ENCODE measurements at regions not wholly inside any gene's neighbourhood (a gene's known extent, or its start where the extent isn't known, plus 50 kb on each side); places are given as distances from the start of the nearest gene placed in this dataset.
A peak's percentile ranks its signal among the peaks of the same experiment; 100 is the strongest.
"Not testable (repeated sequence)": the region's sequence is repeated elsewhere in the genome, so short reads cannot be mapped to it uniquely, and the experiment has no call there.

GRCh38 chr3:30541156-30541555, 65.2 kb upstream of the TGFBR2 start:
- not testable (repeated sequence) for H3K9me3 Mint-ChIP-seq; H3K27ac Mint-ChIP-seq; H3K4me3 Mint-ChIP-seq; ATAC-seq (ENCODE audit: low read depth in 2 of 2); H3K27me3 Mint-ChIP-seq; H3K36me3 Mint-ChIP-seq; DNase-seq; H3K4me1 Mint-ChIP-seq

GRCh38 chr3:30542897-30543296, 63.5 kb upstream of the TGFBR2 start:
- no peak overlapping the region for H3K4me3 Mint-ChIP-seq
- H3K9me3 Mint-ChIP-seq: no peaks in the 10 kb centered on the region
- no peak for ATAC-seq (ENCODE audit: low read depth in 2 of 2)
- peaks cover 1 to 4% (median 4%) of the 10 kb centered on the region in 3 donors for H3K4me1 Mint-ChIP-seq
- DNase-seq: no peak
- no peaks in the 10 kb centered on the region for H3K27me3 Mint-ChIP-seq
- H3K36me3 Mint-ChIP-seq: no peaks in the 10 kb centered on the region
- no peak overlapping the region for H3K27ac Mint-ChIP-seq

GRCh38 chr3:30544812-30545211, 61.6 kb upstream of the TGFBR2 start:
- Mint-ChIP-seq H3K4me3 (no peak overlapping the region), H3K27me3 (no peaks in the 10 kb centered on the region), H3K27ac (no peak overlapping the region), H3K36me3 (no peaks in the 10 kb centered on the region), H3K4me1 (peaks cover 1 to 6% (median 6%) of the 10 kb centered on the region in 3 donors), H3K9me3 (no peaks in the 10 kb centered on the region)
- ATAC-seq (ENCODE audit: low read depth in 2 of 2) (no peak), DNase-seq (no peak)

- Mint-ChIP-seq H3K36me3 (no peaks in the 10 kb centered on the region), H3K4me3 (no peak overlapping the region), H3K4me1 (peaks cover 21 to 27% (median 23%) of the 10 kb centered on the region in 3 donors), H3K27me3 (no peaks in the 10 kb centered on the region), H3K9me3 (no peaks in the 10 kb centered on the region), H3K27ac (peak overlapping the region in 1 of 6 donors; percentile 24)
- no peak for DNase-seq
- ATAC-seq (ENCODE audit: low read depth in 2 of 2): no peak
Observed at GRCh38 chr3:30546934-30547333, 59.5 kb upstream of the TGFBR2 start.

GRCh38 chr3:30547716-30548115, 58.7 kb upstream of the TGFBR2 start:
- H3K36me3 Mint-ChIP-seq: no peaks in the 10 kb centered on the region
- peaks cover 26 to 35% (median 31%) of the 10 kb centered on the region in 3 donors for H3K4me1 Mint-ChIP-seq
- DNase-seq: no peak
- peak overlapping the region in 1 of 8 donors; percentile 36 for H3K4me3 Mint-ChIP-seq
- H3K9me3 Mint-ChIP-seq: no peaks in the 10 kb centered on the region
- no peaks in the 10 kb centered on the region for H3K27me3 Mint-ChIP-seq
- ATAC-seq (ENCODE audit: low read depth in 2 of 2): no peak
- peak overlapping the region in 2 of 6 donors; percentile 16 to 77 for H3K27ac Mint-ChIP-seq

- peak overlapping the region in 1 of 8 donors; percentile 53 for H3K4me3 Mint-ChIP-seq
- H3K36me3 Mint-ChIP-seq: no peaks in the 10 kb centered on the region
- H3K4me1 Mint-ChIP-seq: peaks cover 26 to 36% (median 31%) of the 10 kb centered on the region in 3 donors
- DNase-seq: no peak
- peak; percentile 57 to 59 for ATAC-seq (ENCODE audit: low read depth in 2 of 2)
- no peaks in the 10 kb centered on the region for H3K9me3 Mint-ChIP-seq
- peak overlapping the region in 1 of 6 donors; percentile 33 for H3K27ac Mint-ChIP-seq
- H3K27me3 Mint-ChIP-seq: no peaks in the 10 kb centered on the region
Observed at GRCh38 chr3:30548600-30548999, 57.8 kb upstream of the TGFBR2 start.

- H3K27me3 Mint-ChIP-seq: no peaks in the 10 kb centered on the region
- peaks cover 26 to 36% (median 31%) of the 10 kb centered on the region in 3 donors for H3K4me1 Mint-ChIP-seq
- H3K9me3 Mint-ChIP-seq: no peaks in the 10 kb centered on the region
- DNase-seq (no peak), ATAC-seq (ENCODE audit: low read depth in 2 of 2) (no peak)
- H3K4me3 Mint-ChIP-seq: no peak overlapping the region
- H3K27ac Mint-ChIP-seq: peak overlapping the region in 1 of 6 donors; percentile 36
- no peaks in the 10 kb centered on the region for H3K36me3 Mint-ChIP-seq
Observed at GRCh38 chr3:30549600-30549999, 56.8 kb upstream of the TGFBR2 start.

GRCh38 chr3:30550246-30550645, 56.2 kb upstream of the TGFBR2 start:
- no peaks in the 10 kb centered on the region for H3K36me3 Mint-ChIP-seq
- H3K27me3 Mint-ChIP-seq: no peaks in the 10 kb centered on the region
- no peak for ATAC-seq (ENCODE audit: low read depth in 2 of 2)
- no peak for DNase-seq
- peaks cover 26 to 36% (median 31%) of the 10 kb centered on the region in 3 donors for H3K4me1 Mint-ChIP-seq
- H3K27ac Mint-ChIP-seq: peak overlapping the region in 3 of 6 donors; percentile 9 to 62 (median 33)
- no peaks in the 10 kb centered on the region for H3K9me3 Mint-ChIP-seq
- H3K4me3 Mint-ChIP-seq: peak overlapping the region in 2 of 8 donors; percentile 53 to 65

- H3K4me3 Mint-ChIP-seq: peak overlapping the region in 6 of 8 donors; percentile 2 to 68 (median 64)
- no peaks in the 10 kb centered on the region for H3K27me3 Mint-ChIP-seq
- no peaks in the 10 kb centered on the region for H3K9me3 Mint-ChIP-seq
- H3K27ac Mint-ChIP-seq: peak overlapping the region; percentile 43 to 97 (median 56)
- no peaks in the 10 kb centered on the region for H3K36me3 Mint-ChIP-seq
- peak; percentile 47 for DNase-seq
- ATAC-seq (ENCODE audit: low read depth in 2 of 2): peak; percentile 73 to 76
- H3K4me1 Mint-ChIP-seq: peaks cover 26 to 36% (median 31%) of the 10 kb centered on the region in 3 donors
Observed at GRCh38 chr3:30551266-30551665, 55.1 kb upstream of the TGFBR2 start.

GRCh38 chr3:30551927-30552326, 54.5 kb upstream of the TGFBR2 start:
- peaks cover 26 to 36% (median 31%) of the 10 kb centered on the region in 3 donors for H3K4me1 Mint-ChIP-seq
- H3K27ac Mint-ChIP-seq: peak overlapping the region; percentile 20 to 72 (median 30)
- no peaks in the 10 kb centered on the region for H3K27me3 Mint-ChIP-seq
- DNase-seq (no peak), ATAC-seq (ENCODE audit: low read depth in 2 of 2) (peak in 1 of 2 donors; percentile 17)
- H3K9me3 Mint-ChIP-seq: no peaks in the 10 kb centered on the region
- peak overlapping the region in 2 of 8 donors; percentile 20 to 66 for H3K4me3 Mint-ChIP-seq
- no peaks in the 10 kb centered on the region for H3K36me3 Mint-ChIP-seq

GRCh38 chr3:30553641-30554316, 52.6 kb upstream of the TGFBR2 start:
- no peaks in the 10 kb centered on the region for H3K27me3 Mint-ChIP-seq

GRCh38 chr3:30554317-30554690, 52.1 kb upstream of the TGFBR2 start:
- ATAC-seq (ENCODE audit: low read depth in 2 of 2): no peak
- no peak overlapping the region for H3K4me3 Mint-ChIP-seq
- H3K27ac Mint-ChIP-seq: no peak overlapping the region
- DNase-seq: no peak
- no peaks in the 10 kb centered on the region for H3K9me3 Mint-ChIP-seq
- H3K36me3 Mint-ChIP-seq: no peaks in the 10 kb centered on the region
- H3K4me1 Mint-ChIP-seq: peaks cover 25 to 29% (median 25%) of the 10 kb centered on the region in 3 donors
- no peaks in the 10 kb centered on the region for H3K27me3 Mint-ChIP-seq

More at GRCh38 chr3:30553641-30554316, 52.6 kb upstream of the TGFBR2 start:
- H3K9me3 Mint-ChIP-seq: no peaks in the 10 kb centered on the region
- H3K27ac Mint-ChIP-seq: peak overlapping the region in 1 of 6 donors; percentile 1
- no peak overlapping the region for H3K4me3 Mint-ChIP-seq
- no peaks in the 10 kb centered on the region for H3K36me3 Mint-ChIP-seq
- no peak for ATAC-seq (ENCODE audit: low read depth in 2 of 2)
- peaks cover 25 to 29% (median 25%) of the 10 kb centered on the region in 3 donors for H3K4me1 Mint-ChIP-seq
- no peak for DNase-seq

GRCh38 chr3:30555968-30556367, 50.4 kb upstream of the TGFBR2 start:
- Mint-ChIP-seq H3K27ac (no peak overlapping the region), H3K9me3 (no peaks in the 10 kb centered on the region), H3K36me3 (no peaks in the 10 kb centered on the region), H3K4me1 (peaks cover 14 to 18% (median 18%) of the 10 kb centered on the region in 3 donors), H3K4me3 (no peak overlapping the region), H3K27me3 (no peaks in the 10 kb centered on the region)
- DNase-seq (no peak), ATAC-seq (ENCODE audit: low read depth in 2 of 2) (no peak)

Measured in naive B cell (primary cell).